ENCODE measurements at regions not wholly inside any gene's neighbourhood (a gene's known extent, or its start where the extent isn't known, plus 50 kb on each side); places are given as distances from the start of the nearest gene placed in this dataset.

DNA sequence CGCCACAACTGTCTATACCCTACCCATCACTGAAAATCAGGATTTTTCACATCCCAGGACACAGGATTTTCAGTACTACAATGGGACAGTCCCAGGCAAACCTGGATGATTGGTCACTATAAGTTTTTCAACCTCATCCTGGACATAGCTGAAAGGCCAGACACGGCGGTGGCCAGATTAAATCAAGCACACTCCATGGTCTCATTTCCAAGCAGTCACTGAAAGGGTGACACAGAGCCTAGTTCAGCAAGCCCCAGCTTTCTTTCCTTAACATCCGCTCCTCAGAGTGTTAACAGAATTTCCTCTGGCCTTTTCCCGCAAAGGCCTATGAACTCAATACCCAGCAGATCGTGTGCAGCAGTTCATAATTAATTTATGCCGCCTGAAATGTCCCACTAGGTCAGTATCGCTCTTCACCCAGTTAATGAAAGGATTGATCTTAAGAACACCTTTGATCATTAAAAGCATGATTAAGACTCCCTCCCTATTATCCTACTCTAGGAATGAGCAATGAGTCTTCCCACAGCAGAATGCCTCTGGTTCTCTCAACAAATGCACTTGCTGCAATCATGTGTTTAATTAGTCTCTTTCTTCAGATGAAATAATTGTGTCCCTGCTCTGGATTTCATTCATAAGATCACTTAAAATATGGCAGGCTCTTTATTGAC, 104.0 kb upstream of the NANOS1 start:
- no peak for DNase-seq (ENCODE audit: low spot score)
- in situ Hi-C loops (cut with MboI; ENCODE audit: low sequenced_read_pairs, unreplicated experiment): no loop called here
- TF ChIP-seq, protein P1, sequence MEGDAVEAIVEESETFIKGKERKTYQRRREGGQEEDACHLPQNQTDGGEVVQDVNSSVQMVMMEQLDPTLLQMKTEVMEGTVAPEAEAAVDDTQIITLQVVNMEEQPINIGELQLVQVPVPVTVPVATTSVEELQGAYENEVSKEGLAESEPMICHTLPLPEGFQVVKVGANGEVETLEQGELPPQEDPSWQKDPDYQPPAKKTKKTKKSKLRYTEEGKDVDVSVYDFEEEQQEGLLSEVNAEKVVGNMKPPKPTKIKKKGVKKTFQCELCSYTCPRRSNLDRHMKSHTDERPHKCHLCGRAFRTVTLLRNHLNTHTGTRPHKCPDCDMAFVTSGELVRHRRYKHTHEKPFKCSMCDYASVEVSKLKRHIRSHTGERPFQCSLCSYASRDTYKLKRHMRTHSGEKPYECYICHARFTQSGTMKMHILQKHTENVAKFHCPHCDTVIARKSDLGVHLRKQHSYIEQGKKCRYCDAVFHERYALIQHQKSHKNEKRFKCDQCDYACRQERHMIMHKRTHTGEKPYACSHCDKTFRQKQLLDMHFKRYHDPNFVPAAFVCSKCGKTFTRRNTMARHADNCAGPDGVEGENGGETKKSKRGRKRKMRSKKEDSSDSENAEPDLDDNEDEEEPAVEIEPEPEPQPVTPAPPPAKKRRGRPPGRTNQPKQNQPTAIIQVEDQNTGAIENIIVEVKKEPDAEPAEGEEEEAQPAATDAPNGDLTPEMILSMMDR (IDR thresholded peaks at IDR 0.05; ENCODE audit: borderline replicate concordance, control extremely low read depth, extremely low read depth, insufficient read depth, missing control alignments): no peak

DNA sequence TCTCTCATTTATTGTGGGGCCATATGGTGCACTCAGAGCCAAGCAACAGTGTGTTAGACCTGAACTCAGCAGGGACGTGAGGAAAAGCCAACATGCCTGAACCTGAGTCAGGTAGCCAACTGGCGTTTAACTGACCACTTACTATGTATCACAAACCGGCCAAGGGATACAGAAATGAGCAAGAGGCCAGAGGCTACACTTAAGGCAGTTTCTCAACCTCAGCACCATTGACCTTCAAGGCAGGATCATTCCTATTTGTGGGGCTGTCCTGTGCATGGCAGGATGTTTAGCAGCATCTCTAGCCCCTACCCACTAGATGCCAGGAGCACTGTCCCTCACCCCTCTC, 103.5 kb upstream of the NANOS1 start:
- TF ChIP-seq, protein P1 (IDR thresholded peaks at IDR 0.05; ENCODE audit: borderline replicate concordance, control extremely low read depth, extremely low read depth, insufficient read depth, missing control alignments): no peak
- in situ Hi-C loops (cut with MboI; ENCODE audit: low sequenced_read_pairs, unreplicated experiment): no loop called here

GRCh38 chr10:118926441-118926840, 103.1 kb upstream of the NANOS1 start:
- TF ChIP-seq, protein P1 (IDR thresholded peaks at IDR 0.05; ENCODE audit: borderline replicate concordance, control extremely low read depth, extremely low read depth, insufficient read depth, missing control alignments): no peak
- in situ Hi-C loops (cut with MboI; ENCODE audit: low sequenced_read_pairs, unreplicated experiment): no loop called here
- no peak for DNase-seq (ENCODE audit: low spot score)

More for the DNA sequence above, 103.5 kb upstream of the NANOS1 start:
- DNase-seq (ENCODE audit: low spot score): no peak

DNA sequence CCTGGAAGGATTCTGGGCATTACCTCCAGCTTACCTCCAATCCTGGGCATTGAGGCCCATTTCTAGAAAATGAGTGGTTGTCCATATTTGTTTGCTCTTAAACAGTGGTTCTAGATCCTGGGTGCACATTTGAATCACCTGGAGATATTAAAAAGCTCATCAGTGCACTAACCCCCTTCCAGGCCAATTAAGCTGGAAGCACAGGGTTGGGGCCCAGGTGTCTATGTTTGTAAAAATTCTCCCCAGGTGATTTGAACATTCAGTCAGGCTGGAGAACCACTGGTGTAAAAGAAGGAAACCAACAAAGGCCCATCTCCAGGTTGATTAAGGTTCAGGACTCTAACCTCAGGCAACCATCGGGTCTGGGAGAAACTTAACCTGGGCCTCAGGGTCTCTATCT, 102.6 kb upstream of the NANOS1 start:
- DNase-seq (ENCODE audit: low spot score): no peak
- TF ChIP-seq, protein P1 (IDR thresholded peaks at IDR 0.05; ENCODE audit: borderline replicate concordance, control extremely low read depth, extremely low read depth, insufficient read depth, missing control alignments): no peak
- in situ Hi-C loops (cut with MboI; ENCODE audit: low sequenced_read_pairs, unreplicated experiment): no loop called here

DNA sequence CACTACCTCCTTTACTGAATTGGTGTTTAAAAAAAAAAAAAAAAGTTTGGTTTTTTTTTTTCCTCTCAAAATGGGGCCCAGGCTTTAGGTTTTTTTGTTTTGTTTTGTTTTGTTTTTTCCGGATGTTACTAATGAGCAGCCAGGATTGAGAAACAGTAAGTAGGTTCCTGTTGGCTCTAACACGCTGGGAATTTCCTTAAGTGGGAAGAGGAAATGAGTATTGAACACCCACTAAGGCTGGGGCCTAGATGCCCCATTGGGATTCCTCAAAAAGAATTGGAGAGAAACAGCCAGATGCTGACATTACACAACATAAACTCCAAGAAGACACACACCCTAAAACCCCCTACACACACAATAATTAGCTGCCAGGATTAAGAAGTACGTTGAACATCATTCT, 102.2 kb upstream of the NANOS1 start:
- in situ Hi-C loops (cut with MboI; ENCODE audit: low sequenced_read_pairs, unreplicated experiment): no loop called here
- TF ChIP-seq, protein P1 (IDR thresholded peaks at IDR 0.05; ENCODE audit: borderline replicate concordance, control extremely low read depth, extremely low read depth, insufficient read depth, missing control alignments): no peak

GRCh38 chr10:118930614-118931013, 98.9 kb upstream of the NANOS1 start:
- DNase-seq (ENCODE audit: low spot score): no peak
- in situ Hi-C loops (cut with MboI; ENCODE audit: low sequenced_read_pairs, unreplicated experiment): no loop called here

More for the DNA sequence above, 102.2 kb upstream of the NANOS1 start:
- no peak for DNase-seq (ENCODE audit: low spot score)

More at GRCh38 chr10:118930614-118931013, 98.9 kb upstream of the NANOS1 start:
- TF ChIP-seq, protein P1 (IDR thresholded peaks at IDR 0.05; ENCODE audit: borderline replicate concordance, control extremely low read depth, extremely low read depth, insufficient read depth, missing control alignments): no peak

Data from GM13976 (cell line).